ENCODE measurements at regions not wholly inside any gene's neighbourhood (a gene's known extent, or its start where the extent isn't known, plus 50 kb on each side); places are given as distances from the start of the nearest gene placed in this dataset.
"Not testable (repeated sequence)": the region's sequence is repeated elsewhere in the genome, so short reads cannot be mapped to it uniquely, and the experiment has no call there.

- Histone ChIP-seq H3K4me1 (ENCODE audit: insufficient read depth, low read length) (peaks cover 6% of the 10 kb centered on the region), H3K36me3 (ENCODE audit: insufficient read depth, low read length) (no peaks in the 10 kb centered on the region), H3K27me3 (ENCODE audit: control insufficient read depth in 1 of 2, insufficient read depth in 2 of 2, low read length in 2 of 2) (no peaks in the 10 kb centered on the region), H3K9me3 (ENCODE audit: low read length) (no peaks in the 10 kb centered on the region), H3K4me3 (ENCODE audit: low read depth in 1 of 2, low read length in 2 of 2) (no peak overlapping the region), H3K9ac (ENCODE audit: low read length) (no peak overlapping the region), H3K27ac (ENCODE audit: low read depth, low read length) (no peak overlapping the region)
These were observed 736.1 kb upstream of the FRG1 start for GRCh38 chr4:189204616-189205015.

- Histone ChIP-seq H3K27me3 (ENCODE audit: control insufficient read depth in 1 of 2, insufficient read depth in 2 of 2, low read length in 2 of 2) (no peaks in the 10 kb centered on the region), H3K36me3 (ENCODE audit: insufficient read depth, low read length) (no peaks in the 10 kb centered on the region), H3K27ac (ENCODE audit: low read depth, low read length) (no peak overlapping the region), H3K4me1 (ENCODE audit: insufficient read depth, low read length) (peaks cover 6% of the 10 kb centered on the region), H3K9ac (ENCODE audit: low read length) (no peak overlapping the region), H3K9me3 (ENCODE audit: low read length) (no peaks in the 10 kb centered on the region), H3K4me3 (ENCODE audit: low read depth in 1 of 2, low read length in 2 of 2) (no peak overlapping the region)
These were observed 733.7 kb upstream of the FRG1 start for GRCh38 chr4:189206953-189207352.

GRCh38 chr4:189207872-189208271 is 732.8 kb upstream of the FRG1 start:
- Histone ChIP-seq H3K27ac (ENCODE audit: low read depth, low read length) (no peak overlapping the region), H3K9me3 (ENCODE audit: low read length) (no peaks in the 10 kb centered on the region), H3K4me3 (ENCODE audit: low read depth in 1 of 2, low read length in 2 of 2) (no peak overlapping the region), H3K4me1 (ENCODE audit: insufficient read depth, low read length) (peaks cover 5% of the 10 kb centered on the region), H3K36me3 (ENCODE audit: insufficient read depth, low read length) (no peaks in the 10 kb centered on the region), H3K27me3 (ENCODE audit: control insufficient read depth in 1 of 2, insufficient read depth in 2 of 2, low read length in 2 of 2) (no peaks in the 10 kb centered on the region), H3K9ac (ENCODE audit: low read length) (no peak overlapping the region)

- no peak overlapping the region for H3K4me3 ChIP-seq (ENCODE audit: low read depth in 1 of 2, low read length in 2 of 2)
- H3K9ac ChIP-seq (ENCODE audit: low read length): no peak overlapping the region
- no peak overlapping the region for H3K27ac ChIP-seq (ENCODE audit: low read depth, low read length)
- H3K9me3 ChIP-seq (ENCODE audit: low read length): no peaks in the 10 kb centered on the region
- H3K36me3 ChIP-seq (ENCODE audit: insufficient read depth, low read length): no peaks in the 10 kb centered on the region
- no peaks in the 10 kb centered on the region for H3K4me1 ChIP-seq (ENCODE audit: insufficient read depth, low read length)
- H3K27me3 ChIP-seq (ENCODE audit: control insufficient read depth in 1 of 2, insufficient read depth in 2 of 2, low read length in 2 of 2): no peaks in the 10 kb centered on the region
These were observed 725.1 kb upstream of the FRG1 start for GRCh38 chr4:189215574-189215973.

- Histone ChIP-seq H3K36me3 (ENCODE audit: insufficient read depth, low read length) (no peaks in the 10 kb centered on the region), H3K4me3 (ENCODE audit: low read depth in 1 of 2, low read length in 2 of 2) (no peak overlapping the region), H3K9me3 (ENCODE audit: low read length) (no peaks in the 10 kb centered on the region), H3K27me3 (ENCODE audit: control insufficient read depth in 1 of 2, insufficient read depth in 2 of 2, low read length in 2 of 2) (no peaks in the 10 kb centered on the region), H3K27ac (ENCODE audit: low read depth, low read length) (no peak overlapping the region), H3K9ac (ENCODE audit: low read length) (no peak overlapping the region), H3K4me1 (ENCODE audit: insufficient read depth, low read length) (no peaks in the 10 kb centered on the region)
These were observed 719.0 kb upstream of the FRG1 start for GRCh38 chr4:189221691-189222090.

- H3K27me3 ChIP-seq (ENCODE audit: control insufficient read depth in 1 of 2, insufficient read depth in 2 of 2, low read length in 2 of 2): no peaks in the 10 kb centered on the region
- no peak overlapping the region for H3K4me3 ChIP-seq (ENCODE audit: low read depth in 1 of 2, low read length in 2 of 2)
- no peaks in the 10 kb centered on the region for H3K36me3 ChIP-seq (ENCODE audit: insufficient read depth, low read length)
- H3K27ac ChIP-seq (ENCODE audit: low read depth, low read length): no peak overlapping the region
- H3K9ac ChIP-seq (ENCODE audit: low read length): no peak overlapping the region
- no peaks in the 10 kb centered on the region for H3K4me1 ChIP-seq (ENCODE audit: insufficient read depth, low read length)
- H3K9me3 ChIP-seq (ENCODE audit: low read length): no peaks in the 10 kb centered on the region
These were observed 711.9 kb upstream of the FRG1 start for GRCh38 chr4:189228726-189229125.

- no peaks in the 10 kb centered on the region for H3K4me1 ChIP-seq (ENCODE audit: insufficient read depth, low read length)
- no peaks in the 10 kb centered on the region for H3K9me3 ChIP-seq (ENCODE audit: low read length)
- H3K4me3 ChIP-seq (ENCODE audit: low read depth in 1 of 2, low read length in 2 of 2): no peak overlapping the region
- no peak overlapping the region for H3K27ac ChIP-seq (ENCODE audit: low read depth, low read length)
- H3K27me3 ChIP-seq (ENCODE audit: control insufficient read depth in 1 of 2, insufficient read depth in 2 of 2, low read length in 2 of 2): no peaks in the 10 kb centered on the region
- H3K36me3 ChIP-seq (ENCODE audit: insufficient read depth, low read length): no peaks in the 10 kb centered on the region
- H3K9ac ChIP-seq (ENCODE audit: low read length): no peak overlapping the region
These were observed 708.4 kb upstream of the FRG1 start for GRCh38 chr4:189232274-189232673.

- H3K27me3 ChIP-seq (ENCODE audit: control insufficient read depth in 1 of 2, insufficient read depth in 2 of 2, low read length in 2 of 2); H3K4me1 ChIP-seq (ENCODE audit: insufficient read depth, low read length); H3K9ac ChIP-seq (ENCODE audit: low read length); H3K4me3 ChIP-seq (ENCODE audit: low read depth in 1 of 2, low read length in 2 of 2); H3K36me3 ChIP-seq (ENCODE audit: insufficient read depth, low read length); H3K9me3 ChIP-seq (ENCODE audit: low read length); H3K27ac ChIP-seq (ENCODE audit: low read depth, low read length): not testable (repeated sequence)
These were observed 706.9 kb upstream of the FRG1 start for GRCh38 chr4:189233754-189234153.

GRCh38 chr4:189234948-189235347 is 705.7 kb upstream of the FRG1 start:
- H3K36me3 ChIP-seq (ENCODE audit: insufficient read depth, low read length); H3K4me1 ChIP-seq (ENCODE audit: insufficient read depth, low read length); H3K4me3 ChIP-seq (ENCODE audit: low read depth in 1 of 2, low read length in 2 of 2); H3K27ac ChIP-seq (ENCODE audit: low read depth, low read length); H3K9me3 ChIP-seq (ENCODE audit: low read length); H3K27me3 ChIP-seq (ENCODE audit: control insufficient read depth in 1 of 2, insufficient read depth in 2 of 2, low read length in 2 of 2); H3K9ac ChIP-seq (ENCODE audit: low read length): not testable (repeated sequence)

GRCh38 chr4:189235599-189235998 is 705.1 kb upstream of the FRG1 start:
- Histone ChIP-seq H3K27me3 (ENCODE audit: control insufficient read depth in 1 of 2, insufficient read depth in 2 of 2, low read length in 2 of 2) (no peaks in the 10 kb centered on the region), H3K9ac (ENCODE audit: low read length) (no peak overlapping the region), H3K4me3 (ENCODE audit: low read depth in 1 of 2, low read length in 2 of 2) (no peak overlapping the region), H3K27ac (ENCODE audit: low read depth, low read length) (no peak overlapping the region), H3K36me3 (ENCODE audit: insufficient read depth, low read length) (no peaks in the 10 kb centered on the region), H3K4me1 (ENCODE audit: insufficient read depth, low read length) (no peaks in the 10 kb centered on the region), H3K9me3 (ENCODE audit: low read length) (no peaks in the 10 kb centered on the region)

GRCh38 chr4:189236321-189236720 is 704.4 kb upstream of the FRG1 start:
- H3K9ac ChIP-seq (ENCODE audit: low read length); H3K4me3 ChIP-seq (ENCODE audit: low read depth in 1 of 2, low read length in 2 of 2); H3K9me3 ChIP-seq (ENCODE audit: low read length); H3K27ac ChIP-seq (ENCODE audit: low read depth, low read length); H3K36me3 ChIP-seq (ENCODE audit: insufficient read depth, low read length); H3K4me1 ChIP-seq (ENCODE audit: insufficient read depth, low read length); H3K27me3 ChIP-seq (ENCODE audit: control insufficient read depth in 1 of 2, insufficient read depth in 2 of 2, low read length in 2 of 2): not testable (repeated sequence)

GRCh38 chr4:189237340-189237739 is 703.3 kb upstream of the FRG1 start:
- Histone ChIP-seq H3K9ac (ENCODE audit: low read length) (no peak overlapping the region), H3K9me3 (ENCODE audit: low read length) (no peaks in the 10 kb centered on the region), H3K27me3 (ENCODE audit: control insufficient read depth in 1 of 2, insufficient read depth in 2 of 2, low read length in 2 of 2) (no peaks in the 10 kb centered on the region), H3K27ac (ENCODE audit: low read depth, low read length) (no peak overlapping the region), H3K4me3 (ENCODE audit: low read depth in 1 of 2, low read length in 2 of 2) (no peak overlapping the region), H3K4me1 (ENCODE audit: insufficient read depth, low read length) (no peaks in the 10 kb centered on the region), H3K36me3 (ENCODE audit: insufficient read depth, low read length) (no peaks in the 10 kb centered on the region)

Data from muscle layer of colon (tissue), 2 donors.